GM23338 (cell line): ENCODE measurements at regions not wholly inside any gene's neighbourhood (a gene's known extent, or its start where the extent isn't known, plus 50 kb on each side); places are given as distances from the start of the nearest gene placed in this dataset.
A peak's percentile ranks its signal among the peaks of the same experiment; 100 is the strongest.

Source experiments
- ATAC-seq: fragments of 200-7000 bp; cut with Tn5 transposase; 3 replicates; pipeline ENCODE4 v1.9.1; 2020
- DNase-seq: peaks from one replicate; pipeline ENCODE4 v3.0.0-alpha.2; 2015; ENCODE audit warnings: low spot score
- H2AFZ ChIP-seq: fragments of 200-600 bp; sonication (generic); 2 replicates; pipeline ENCODE4 v1.8.0; 2016; ENCODE audit warnings: antibody characterized with exemption, mild to moderate bottlenecking, moderate library complexity
- H3F3A ChIP-seq: fragments of 200-600 bp; sonication (generic); replicated peaks from 2 replicates; pipeline ENCODE4 v1.8.0; 2017; ENCODE audit warnings: antibody characterized with exemption, mixed run types, low read depth
- H3K27ac ChIP-seq: fragments of 200-600 bp; sonication (generic); 2 replicates; pipeline ENCODE4 v1.6.1; 2016; ENCODE audit warnings: low read depth
- H3K27me3 ChIP-seq: fragments of 200-600 bp; sonication (generic); 2 replicates; pipeline ENCODE4 v1.8.0; 2016; ENCODE audit warnings: mild to moderate bottlenecking, mixed run types, moderate library complexity; ENCODE audit not compliant: insufficient read depth
- H3K36me3 ChIP-seq: fragments of 200-600 bp; sonication (generic); 2 replicates; pipeline ENCODE4 v1.8.0; 2016; ENCODE audit warnings: mild to moderate bottlenecking; ENCODE audit not compliant: insufficient read depth
- H3K4me1 ChIP-seq: fragments of 200-600 bp; sonication (generic); 2 replicates; pipeline ENCODE4 v1.8.0; 2016; ENCODE audit warnings: mild to moderate bottlenecking, moderate library complexity; ENCODE audit not compliant: insufficient read depth
- H3K4me2 ChIP-seq: fragments of 200-600 bp; sonication (generic); 2 replicates; pipeline ENCODE4 v1.7.1; 2017; ENCODE audit warnings: mixed run types
- H3K4me3 ChIP-seq: fragments of 200-600 bp; sonication (generic); 2 replicates; pipeline ENCODE4 v1.6.1; 2016; ENCODE audit warnings: mixed run types
- H3K79me2 ChIP-seq: fragments of 200-600 bp; sonication (generic); replicated peaks from 2 replicates; pipeline ENCODE4 v1.8.0; 2017; ENCODE audit warnings: mild to moderate bottlenecking; ENCODE audit not compliant: insufficient read depth
- H3K9me2 ChIP-seq: fragments of 200-600 bp; sonication (generic); 2 replicates; pipeline ENCODE4 v1.8.0; 2017; ENCODE audit not compliant: insufficient read depth
- H4K20me1 ChIP-seq: fragments of 200-600 bp; sonication (generic); replicated peaks from 2 replicates; pipeline ENCODE4 v1.8.0; 2017; ENCODE audit warnings: mild to moderate bottlenecking; ENCODE audit not compliant: insufficient read depth
- H3K27ac Mint-ChIP-seq: 2 replicates; pipeline ENCODE4 v1.8.0; 2020; ENCODE audit warnings: inconsistent platforms, mild to moderate bottlenecking, moderate library complexity, mixed read lengths
- H3K27me3 Mint-ChIP-seq: 3 replicates; pipeline ENCODE4 v1.8.0; 2022; ENCODE audit warnings: low read depth, mild to moderate bottlenecking, moderate library complexity, mixed read lengths, inconsistent platforms; ENCODE audit not compliant: insufficient read depth, poor library complexity
- H3K36me3 Mint-ChIP-seq: 3 replicates; pipeline ENCODE4 v1.8.0; 2021; ENCODE audit warnings: low read depth, mild to moderate bottlenecking, inconsistent platforms, moderate library complexity, mixed read lengths
- H3K4me1 Mint-ChIP-seq: 3 replicates; pipeline ENCODE4 v1.8.0; 2020; ENCODE audit warnings: mild to moderate bottlenecking, inconsistent platforms, mixed read lengths
- H3K4me3 Mint-ChIP-seq: 3 replicates; pipeline ENCODE4 v1.8.0; 2021; ENCODE audit warnings: moderate library complexity, mild to moderate bottlenecking, inconsistent platforms, mixed read lengths
- H3K9me3 Mint-ChIP-seq: 3 replicates; pipeline ENCODE4 v1.8.0; 2020; ENCODE audit warnings: moderate library complexity, mild to moderate bottlenecking, inconsistent platforms, mixed read lengths
- CREB1 ChIP-seq: fragments of 250-450 bp; sonication (Bioruptor Pico); IDR thresholded peaks from 2 replicates; pipeline ENCODE4 v1.5.0; 2020; ENCODE audit warnings: low read depth, mild to moderate bottlenecking, moderate library complexity
- CTCF ChIP-seq, 2 experiments: fragments of 200-600 bp in 1 of 2; sonication (generic) in 1 of 2; conservative IDR thresholded peaks; 2 replicates each; pipeline versions ENCODE4 v1.5.1 to v1.6.1; 2016 to 2017; ENCODE audit warnings: antibody characterized with exemption in 2 of 2, low read depth in 2 of 2, mild to moderate bottlenecking in 2 of 2, moderate library complexity in 1 of 2
- ETS1 ChIP-seq: IDR thresholded peaks from 2 replicates; pipeline ENCODE4 v1.6.1; 2016; ENCODE audit warnings: antibody characterized with exemption
- EZH2 ChIP-seq: fragments of 200-600 bp; sonication (generic); IDR thresholded peaks from one replicate; pipeline ENCODE4 v1.8.0; 2017; ENCODE audit warnings: antibody characterized with exemption, mild to moderate bottlenecking, low read depth; ENCODE audit not compliant: unreplicated experiment
- EZH2phosphoT487 ChIP-seq: fragments of 200-600 bp; sonication (generic); IDR thresholded peaks from one replicate; pipeline ENCODE4 v1.8.1; 2018; ENCODE audit warnings: antibody characterized with exemption; ENCODE audit not compliant: unreplicated experiment
- JUNB ChIP-seq: IDR thresholded peaks from one replicate; pipeline ENCODE4 v1.6.1; 2016; ENCODE audit warnings: antibody characterized with exemption; ENCODE audit not compliant: unreplicated experiment
- NANOG ChIP-seq: IDR thresholded peaks from 2 replicates; pipeline ENCODE4 v1.6.1; 2016; ENCODE audit warnings: antibody characterized with exemption, borderline replicate concordance
- POLR2AphosphoS5 ChIP-seq: IDR thresholded peaks from 2 replicates; pipeline ENCODE4 v1.6.1; 2016; ENCODE audit warnings: antibody characterized with exemption, low read depth
- REST ChIP-seq: IDR thresholded peaks from one replicate; pipeline ENCODE4 v1.6.1; 2018; ENCODE audit warnings: antibody characterized with exemption; ENCODE audit not compliant: unreplicated experiment
- STAT1 ChIP-seq: IDR thresholded peaks from one replicate; pipeline ENCODE4 v1.6.1; 2016; ENCODE audit warnings: antibody characterized with exemption; ENCODE audit not compliant: unreplicated experiment
- ZNF114 ChIP-seq: fragments of 250-450 bp; sonication (Bioruptor Pico); IDR thresholded peaks from 2 replicates; pipeline ENCODE4 v1.5.0; 2020; ENCODE audit warnings: mild to moderate bottlenecking, moderate library complexity
- ZNF331 ChIP-seq: fragments of 250-450 bp; sonication (Bioruptor Pico); IDR thresholded peaks from 2 replicates; pipeline ENCODE4 v1.5.0; 2020; ENCODE audit warnings: low read depth, mild to moderate bottlenecking, moderate library complexity
- ZNF462 ChIP-seq: fragments of 250-450 bp; sonication (Bioruptor Pico); IDR thresholded peaks from 2 replicates; pipeline ENCODE4 v1.5.0; 2020; ENCODE audit warnings: mild to moderate bottlenecking, moderate library complexity

- Mint-ChIP-seq H3K36me3 (peaks cover 6% of the 10 kb centered on the region; the same call in 1 of the 3 replicates), H3K27me3 (peaks cover 6% of the 10 kb centered on the region), H3K27ac (no peak overlapping the region), H3K9me3 (0 out of 3 replicates have a peak, but pooled peaks cover 3% of the 10 kb centered on the region), H3K4me1 (peaks cover 3% of the 10 kb centered on the region; the same call in 2 of the 3 replicates), H3K4me3 (no peak overlapping the region)
- no peak overlapping the region for H3K4me3 ChIP-seq
- no peaks in the 10 kb centered on the region for H3K36me3 ChIP-seq
- H3K4me2 ChIP-seq: no peak overlapping the region
- 0 out of 2 replicates have a peak overlapping the region, but pooled peaks have one; percentile 14 for H2AFZ ChIP-seq
- 0 out of 2 replicates have a peak, but pooled peaks cover 3% of the 10 kb centered on the region for H3K9me2 ChIP-seq
- DNase-seq: no peak
- H4K20me1 ChIP-seq: no peaks in the 10 kb centered on the region
- no peak for ATAC-seq
- no peaks in the 10 kb centered on the region for H3K4me1 ChIP-seq
- no peak overlapping the region for H3K27ac ChIP-seq
- H3F3A ChIP-seq: no peaks in the 10 kb centered on the region
- TF ChIP-seq NANOG (no peak), JUNB (no peak), POLR2AphosphoS5 (no peak), CREB1 (CRISPR knock-in tag) (no peak), REST (no peak), ZNF462 (no peak), STAT1 (no peak), ZNF331 (no peak), EZH2phosphoT487 (no peak), EZH2 (no peak), CTCF (conservative IDR thresholded peaks at IDR 0.05; ENCODE audit: low read depth in 2 of 2) (no peak), ZNF114 (no peak), ETS1 (no peak)
- no peaks in the 10 kb centered on the region for H3K79me2 ChIP-seq
- H3K27me3 ChIP-seq: no peaks in the 10 kb centered on the region
Observed at GRCh38 chr13:54884682-54885081, 1856.1 kb downstream of the OLFM4 start.
